PFSK-1 (cell line): ENCODE measurements at regions not wholly inside any gene's neighbourhood (a gene's known extent, or its start where the extent isn't known, plus 50 kb on each side); places are given as distances from the start of the nearest gene placed in this dataset.

Experiments used
- FOXP2 ChIP-seq: optimal IDR thresholded peaks from 2 replicates; pipeline ENCODE3; 2011; ENCODE audit warnings: borderline replicate concordance, control low read depth, inconsistent platforms; ENCODE audit not compliant: insufficient read depth; ENCODE audit errors: extremely low read length, extremely low read depth
- POLR2AphosphoS5 ChIP-seq: IDR thresholded peaks from 2 replicates; pipeline ENCODE4 v1.6.1; 2012; ENCODE audit warnings: low read depth, mild to moderate bottlenecking, control low read depth, low read length, moderate library complexity
- SIN3A ChIP-seq: IDR thresholded peaks from 2 replicates; pipeline ENCODE4 v1.6.1; 2012; ENCODE audit warnings: mild to moderate bottlenecking, low read length, moderate library complexity, borderline replicate concordance; ENCODE audit not compliant: insufficient read depth
- TAF1 ChIP-seq: IDR thresholded peaks from 2 replicates; pipeline ENCODE4 v1.6.1; 2012; ENCODE audit warnings: low read length, control low read depth, borderline replicate concordance; ENCODE audit not compliant: insufficient read depth
- TF ChIP-seq, protein P1 (sequence below), 2 experiments: IDR thresholded peaks; 2 replicates each; pipeline versions ENCODE4 v1.6.1 to v1.8.0; 2011 to 2012; ENCODE audit warnings: low read depth in 2 of 2, low read length in 2 of 2, control low read depth in 1 of 2, inconsistent platforms in 1 of 2, mild to moderate bottlenecking in 1 of 2, moderate library complexity in 1 of 2; ENCODE audit not compliant: insufficient read depth in 1 of 2

DNA sequence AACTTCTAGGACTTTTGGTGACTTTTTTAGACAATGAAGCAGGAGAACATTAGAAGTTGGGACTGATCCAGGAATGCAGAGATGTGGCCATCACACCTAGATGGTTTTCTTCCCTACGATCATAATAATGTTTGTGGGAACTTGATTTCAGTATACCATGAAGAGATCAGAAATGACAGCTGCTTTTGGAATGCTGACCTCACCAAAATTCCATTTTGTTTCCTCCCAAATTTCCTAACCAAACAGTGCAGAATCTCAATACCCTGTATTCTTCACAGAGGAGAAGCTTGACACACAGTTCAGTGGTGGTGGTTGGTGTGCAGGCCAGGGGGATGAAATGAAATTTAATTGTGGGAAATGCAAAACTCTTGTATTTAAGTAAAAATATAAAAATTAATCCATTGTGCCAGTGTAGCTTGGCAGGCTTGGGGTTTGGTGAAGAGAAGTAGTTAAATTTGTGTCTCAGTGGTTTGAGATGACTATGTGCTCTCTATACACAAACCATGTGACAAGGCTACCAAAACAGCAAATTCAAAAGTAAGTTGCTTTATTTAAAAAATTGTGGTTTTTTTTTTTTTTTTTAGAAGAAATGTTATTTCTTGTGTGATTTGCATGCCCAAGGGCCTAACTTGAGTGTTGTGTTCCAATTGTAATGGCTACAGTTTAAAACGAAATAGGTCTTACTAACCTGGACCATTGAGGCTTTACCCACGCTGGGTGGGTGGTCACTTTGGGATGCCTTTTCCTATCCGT is 252.4 kb downstream of the LPIN1 start:
- TF ChIP-seq FOXP2 (no peak), TAF1 (no peak), POLR2AphosphoS5 (no peak), SIN3A (no peak)
- TF ChIP-seq, protein P1, sequence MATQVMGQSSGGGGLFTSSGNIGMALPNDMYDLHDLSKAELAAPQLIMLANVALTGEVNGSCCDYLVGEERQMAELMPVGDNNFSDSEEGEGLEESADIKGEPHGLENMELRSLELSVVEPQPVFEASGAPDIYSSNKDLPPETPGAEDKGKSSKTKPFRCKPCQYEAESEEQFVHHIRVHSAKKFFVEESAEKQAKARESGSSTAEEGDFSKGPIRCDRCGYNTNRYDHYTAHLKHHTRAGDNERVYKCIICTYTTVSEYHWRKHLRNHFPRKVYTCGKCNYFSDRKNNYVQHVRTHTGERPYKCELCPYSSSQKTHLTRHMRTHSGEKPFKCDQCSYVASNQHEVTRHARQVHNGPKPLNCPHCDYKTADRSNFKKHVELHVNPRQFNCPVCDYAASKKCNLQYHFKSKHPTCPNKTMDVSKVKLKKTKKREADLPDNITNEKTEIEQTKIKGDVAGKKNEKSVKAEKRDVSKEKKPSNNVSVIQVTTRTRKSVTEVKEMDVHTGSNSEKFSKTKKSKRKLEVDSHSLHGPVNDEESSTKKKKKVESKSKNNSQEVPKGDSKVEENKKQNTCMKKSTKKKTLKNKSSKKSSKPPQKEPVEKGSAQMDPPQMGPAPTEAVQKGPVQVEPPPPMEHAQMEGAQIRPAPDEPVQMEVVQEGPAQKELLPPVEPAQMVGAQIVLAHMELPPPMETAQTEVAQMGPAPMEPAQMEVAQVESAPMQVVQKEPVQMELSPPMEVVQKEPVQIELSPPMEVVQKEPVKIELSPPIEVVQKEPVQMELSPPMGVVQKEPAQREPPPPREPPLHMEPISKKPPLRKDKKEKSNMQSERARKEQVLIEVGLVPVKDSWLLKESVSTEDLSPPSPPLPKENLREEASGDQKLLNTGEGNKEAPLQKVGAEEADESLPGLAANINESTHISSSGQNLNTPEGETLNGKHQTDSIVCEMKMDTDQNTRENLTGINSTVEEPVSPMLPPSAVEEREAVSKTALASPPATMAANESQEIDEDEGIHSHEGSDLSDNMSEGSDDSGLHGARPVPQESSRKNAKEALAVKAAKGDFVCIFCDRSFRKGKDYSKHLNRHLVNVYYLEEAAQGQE (IDR thresholded peaks at IDR 0.05; ENCODE audit: insufficient read depth in 1 of 2, low read depth in 2 of 2, low read length in 2 of 2), result no peak

DNA sequence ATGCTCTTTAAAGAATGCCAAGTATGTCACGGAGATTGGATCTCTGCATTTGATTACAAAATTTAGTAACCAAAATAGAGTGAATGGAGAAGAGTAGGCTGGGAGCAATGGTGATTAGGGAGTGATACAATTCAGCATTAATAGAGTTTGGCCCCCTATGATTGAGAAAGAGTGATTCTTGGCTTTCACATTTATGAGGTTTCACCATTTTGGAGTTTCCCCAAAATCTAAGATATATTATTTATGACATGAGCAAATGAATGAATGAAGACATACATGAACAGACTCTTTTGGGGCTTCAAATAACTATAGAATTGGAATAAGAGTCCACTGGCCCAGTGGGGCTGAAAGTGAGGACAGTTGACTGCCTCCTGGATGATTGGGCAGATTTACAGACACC is 255.2 kb downstream of the LPIN1 start:
- TF ChIP-seq, protein P1 (IDR thresholded peaks at IDR 0.05; ENCODE audit: insufficient read depth in 1 of 2, low read depth in 2 of 2, low read length in 2 of 2), result no peak
- TF ChIP-seq TAF1 (no peak), POLR2AphosphoS5 (no peak), FOXP2 (no peak), SIN3A (no peak)

DNA sequence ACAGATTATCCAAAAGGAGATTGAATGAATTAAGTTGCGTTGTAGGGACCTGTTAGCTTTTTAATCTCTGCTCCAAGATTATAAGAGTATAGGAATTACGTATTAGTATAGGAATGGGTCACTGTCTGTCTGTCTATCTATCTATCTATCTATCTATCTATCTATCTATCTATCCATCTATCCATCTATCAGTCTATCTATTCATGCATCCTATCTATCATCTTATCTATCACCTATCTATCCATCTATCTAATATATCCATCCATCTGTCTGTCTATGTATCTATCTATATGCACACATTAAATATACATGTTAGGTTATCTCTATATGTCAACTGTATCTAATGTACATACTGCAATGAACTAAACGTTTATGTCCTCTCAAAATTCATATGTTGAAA is 255.8 kb downstream of the LPIN1 start:
- no peak for TF ChIP-seq SIN3A
- TF ChIP-seq TAF1, result no peak
- TF ChIP-seq POLR2AphosphoS5, result no peak
- TF ChIP-seq FOXP2, result no peak
- TF ChIP-seq, protein P1 (IDR thresholded peaks at IDR 0.05; ENCODE audit: insufficient read depth in 1 of 2, low read depth in 2 of 2, low read length in 2 of 2), result no peak

DNA sequence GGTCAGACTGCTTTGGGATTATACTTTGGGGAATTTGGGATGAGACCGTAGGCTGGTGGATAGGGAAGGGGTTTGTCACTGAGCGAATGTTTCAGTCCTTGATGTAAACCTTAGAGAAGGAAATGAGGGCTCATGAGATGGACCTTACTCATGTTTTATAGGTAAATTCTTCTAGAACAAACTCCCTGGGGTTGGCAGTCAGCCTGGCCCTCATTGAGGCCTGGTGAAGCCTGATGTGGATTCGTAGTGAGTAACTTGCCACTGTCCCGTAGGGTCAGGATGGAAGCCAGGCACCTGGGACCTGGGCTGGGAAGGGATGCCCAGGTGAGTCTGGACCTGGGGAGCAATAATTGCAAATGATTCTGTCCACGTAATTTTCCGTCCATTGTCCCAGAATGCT is 258.3 kb downstream of the LPIN1 start:
- TF ChIP-seq, protein P1 (IDR thresholded peaks at IDR 0.05; ENCODE audit: insufficient read depth in 1 of 2, low read depth in 2 of 2, low read length in 2 of 2), result no peak
- TF ChIP-seq TAF1 (no peak), SIN3A (no peak), POLR2AphosphoS5 (no peak), FOXP2 (no peak)
